ENCODE measurements at regions not wholly inside any gene's neighbourhood (a gene's known extent, or its start where the extent isn't known, plus 50 kb on each side); places are given as distances from the start of the nearest gene placed in this dataset.

DNA sequence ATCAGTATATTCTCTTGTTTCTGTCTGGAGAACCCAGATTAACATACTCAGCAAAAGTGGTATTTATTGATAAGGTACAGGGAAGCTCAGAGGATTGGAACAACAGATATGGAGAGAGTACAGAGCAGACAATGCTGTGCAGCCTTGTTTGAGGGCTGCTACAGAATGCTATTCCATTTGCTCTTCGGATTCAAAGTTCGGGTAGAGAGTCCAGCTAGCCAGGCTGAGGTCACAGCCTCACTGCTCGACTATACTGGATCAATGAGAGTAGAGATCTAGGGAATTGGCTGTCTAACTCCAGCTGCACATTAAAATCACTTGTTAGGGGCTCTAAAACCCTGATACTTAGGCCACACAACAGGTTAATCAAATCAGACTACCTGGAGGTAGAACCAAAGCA lies 200.1 kb upstream of the BTBD3 start:
- Histone ChIP-seq H3K27me3 (ENCODE audit: control insufficient read depth in 2 of 2, insufficient read depth in 2 of 2, low read length in 2 of 2) (no peaks in the 10 kb centered on the region), H3K4me3 (ENCODE audit: low read length in 2 of 2) (no peak overlapping the region), H3K4me1 (ENCODE audit: control insufficient read depth in 2 of 2, insufficient read depth in 2 of 2, low read length in 2 of 2) (no peaks in the 10 kb centered on the region), H3K27ac (ENCODE audit: low read depth in 2 of 2, low read length in 2 of 2) (no peak overlapping the region), H3K9me3 (ENCODE audit: control insufficient read depth in 2 of 2, low read length in 2 of 2) (no peaks in the 10 kb centered on the region), H3K9ac (ENCODE audit: low read depth in 1 of 2, low read length in 2 of 2) (no peak overlapping the region), H3K36me3 (ENCODE audit: control insufficient read depth in 2 of 2, insufficient read depth in 2 of 2, low read length in 2 of 2) (no peaks in the 10 kb centered on the region)

DNA sequence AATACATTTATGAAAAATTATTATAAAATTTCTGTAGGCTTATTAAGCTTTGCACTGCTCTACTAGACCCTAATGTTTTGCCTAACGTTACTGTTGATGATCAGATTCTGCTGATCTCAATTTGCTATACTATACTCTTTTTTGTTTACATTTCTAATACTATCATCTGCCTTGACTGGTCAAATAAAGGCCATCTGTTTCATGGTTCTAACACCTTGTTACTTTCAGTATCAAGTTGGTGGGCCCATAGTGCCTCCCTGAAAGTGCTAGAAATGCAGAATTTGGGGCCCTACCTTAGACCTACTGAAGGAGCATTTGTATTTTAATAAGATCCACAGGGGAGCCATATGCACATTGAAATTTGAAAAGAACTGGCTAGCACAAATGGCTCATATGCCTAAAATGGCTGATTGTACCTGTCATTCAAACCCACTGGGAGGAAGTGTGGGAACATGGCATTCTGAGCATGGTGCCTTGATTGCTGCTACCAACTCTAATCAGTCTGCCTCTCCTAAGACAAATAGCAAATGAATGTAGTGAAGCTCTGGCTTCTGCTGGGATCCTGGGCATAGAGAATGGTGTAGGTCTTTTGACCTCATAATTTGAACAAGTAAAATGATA lies 199.1 kb upstream of the BTBD3 start:
- no peaks in the 10 kb centered on the region for H3K36me3 ChIP-seq (ENCODE audit: control insufficient read depth in 2 of 2, insufficient read depth in 2 of 2, low read length in 2 of 2)
- H3K27ac ChIP-seq (ENCODE audit: low read depth in 2 of 2, low read length in 2 of 2), result no peak overlapping the region
- no peaks in the 10 kb centered on the region for H3K9me3 ChIP-seq (ENCODE audit: control insufficient read depth in 2 of 2, low read length in 2 of 2)
- no peak overlapping the region for H3K4me3 ChIP-seq (ENCODE audit: low read length in 2 of 2)
- no peaks in the 10 kb centered on the region for H3K27me3 ChIP-seq (ENCODE audit: control insufficient read depth in 2 of 2, insufficient read depth in 2 of 2, low read length in 2 of 2)
- H3K4me1 ChIP-seq (ENCODE audit: control insufficient read depth in 2 of 2, insufficient read depth in 2 of 2, low read length in 2 of 2), result no peaks in the 10 kb centered on the region
- H3K9ac ChIP-seq (ENCODE audit: low read depth in 1 of 2, low read length in 2 of 2), result no peak overlapping the region

DNA sequence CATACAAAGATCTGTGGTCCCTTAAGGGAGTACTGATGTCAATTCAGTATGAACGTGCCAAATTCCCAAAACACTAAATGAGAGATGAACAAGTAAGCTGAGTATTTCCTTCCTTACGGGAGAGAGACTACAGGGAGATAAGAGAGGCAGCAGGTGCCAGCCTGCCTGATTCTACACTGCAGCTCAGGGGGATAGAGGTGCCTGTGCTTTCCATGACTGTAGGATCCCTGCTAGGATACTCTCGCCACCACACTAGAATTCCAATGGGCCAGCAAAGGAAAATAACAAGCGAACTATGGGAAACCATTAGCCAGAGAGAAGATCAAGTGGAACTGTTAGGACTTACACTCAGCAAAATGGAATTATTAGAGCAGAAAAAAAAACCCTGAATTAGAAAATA lies 198.5 kb upstream of the BTBD3 start:
- no peaks in the 10 kb centered on the region for H3K36me3 ChIP-seq (ENCODE audit: control insufficient read depth in 2 of 2, insufficient read depth in 2 of 2, low read length in 2 of 2)
- H3K9me3 ChIP-seq (ENCODE audit: control insufficient read depth in 2 of 2, low read length in 2 of 2), result no peaks in the 10 kb centered on the region
- H3K27ac ChIP-seq (ENCODE audit: low read depth in 2 of 2, low read length in 2 of 2), result no peak overlapping the region
- H3K9ac ChIP-seq (ENCODE audit: low read depth in 1 of 2, low read length in 2 of 2), result no peak overlapping the region
- no peaks in the 10 kb centered on the region for H3K4me1 ChIP-seq (ENCODE audit: control insufficient read depth in 2 of 2, insufficient read depth in 2 of 2, low read length in 2 of 2)
- H3K27me3 ChIP-seq (ENCODE audit: control insufficient read depth in 2 of 2, insufficient read depth in 2 of 2, low read length in 2 of 2), result no peaks in the 10 kb centered on the region
- no peak overlapping the region for H3K4me3 ChIP-seq (ENCODE audit: low read length in 2 of 2)

DNA sequence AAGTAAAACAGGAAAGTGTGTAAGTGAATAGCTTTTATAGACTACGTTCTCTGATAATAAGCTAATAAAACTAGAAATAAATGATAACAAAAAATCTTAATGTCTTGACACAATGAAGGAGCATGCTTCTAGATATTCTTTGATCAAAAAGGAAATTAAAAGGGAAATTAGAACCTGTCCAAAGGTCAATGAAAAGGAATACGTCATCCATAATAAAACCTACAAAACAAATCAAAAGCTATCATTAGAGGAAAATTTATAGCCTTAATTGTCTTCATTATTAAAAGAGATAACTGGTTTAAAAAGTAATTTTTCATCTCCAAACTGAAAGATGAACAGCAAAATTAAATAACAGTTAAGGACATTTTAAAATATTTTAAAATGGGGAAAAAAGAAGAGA lies 196.3 kb upstream of the BTBD3 start:
- no peak overlapping the region for H3K4me3 ChIP-seq (ENCODE audit: low read length in 2 of 2)
- no peaks in the 10 kb centered on the region for H3K9me3 ChIP-seq (ENCODE audit: control insufficient read depth in 2 of 2, low read length in 2 of 2)
- H3K27me3 ChIP-seq (ENCODE audit: control insufficient read depth in 2 of 2, insufficient read depth in 2 of 2, low read length in 2 of 2), result no peaks in the 10 kb centered on the region
- H3K9ac ChIP-seq (ENCODE audit: low read depth in 1 of 2, low read length in 2 of 2), result no peak overlapping the region
- H3K27ac ChIP-seq (ENCODE audit: low read depth in 2 of 2, low read length in 2 of 2), result no peak overlapping the region
- H3K36me3 ChIP-seq (ENCODE audit: control insufficient read depth in 2 of 2, insufficient read depth in 2 of 2, low read length in 2 of 2), result no peaks in the 10 kb centered on the region
- H3K4me1 ChIP-seq (ENCODE audit: control insufficient read depth in 2 of 2, insufficient read depth in 2 of 2, low read length in 2 of 2), result no peaks in the 10 kb centered on the region

DNA sequence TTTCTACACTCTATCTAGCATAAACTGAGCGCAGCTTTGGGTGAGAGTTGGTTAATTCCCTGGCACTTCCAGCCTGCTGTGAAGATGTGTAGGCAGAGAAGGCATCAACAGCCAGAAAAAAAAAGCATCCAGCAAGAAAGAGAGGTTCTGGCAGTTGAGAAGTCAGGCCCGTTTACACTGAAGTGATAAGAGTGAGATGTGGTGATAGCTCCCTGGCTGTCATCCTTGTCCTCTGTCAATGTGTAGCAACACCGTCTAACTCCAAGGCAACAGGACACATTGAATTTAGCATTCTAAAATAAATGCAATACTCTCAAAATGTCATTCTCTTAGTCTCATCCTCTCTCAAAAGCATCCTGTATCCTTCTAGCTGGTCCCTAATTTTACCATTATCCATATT lies 193.6 kb upstream of the BTBD3 start:
- H3K9ac ChIP-seq (ENCODE audit: low read depth in 1 of 2, low read length in 2 of 2), result no peak overlapping the region
- no peaks in the 10 kb centered on the region for H3K27me3 ChIP-seq (ENCODE audit: control insufficient read depth in 2 of 2, insufficient read depth in 2 of 2, low read length in 2 of 2)
- no peaks in the 10 kb centered on the region for H3K4me1 ChIP-seq (ENCODE audit: control insufficient read depth in 2 of 2, insufficient read depth in 2 of 2, low read length in 2 of 2)
- H3K9me3 ChIP-seq (ENCODE audit: control insufficient read depth in 2 of 2, low read length in 2 of 2), result no peaks in the 10 kb centered on the region
- H3K27ac ChIP-seq (ENCODE audit: low read depth in 2 of 2, low read length in 2 of 2), result no peak overlapping the region
- H3K36me3 ChIP-seq (ENCODE audit: control insufficient read depth in 2 of 2, insufficient read depth in 2 of 2, low read length in 2 of 2), result no peaks in the 10 kb centered on the region
- H3K4me3 ChIP-seq (ENCODE audit: low read length in 2 of 2), result no peak overlapping the region

DNA sequence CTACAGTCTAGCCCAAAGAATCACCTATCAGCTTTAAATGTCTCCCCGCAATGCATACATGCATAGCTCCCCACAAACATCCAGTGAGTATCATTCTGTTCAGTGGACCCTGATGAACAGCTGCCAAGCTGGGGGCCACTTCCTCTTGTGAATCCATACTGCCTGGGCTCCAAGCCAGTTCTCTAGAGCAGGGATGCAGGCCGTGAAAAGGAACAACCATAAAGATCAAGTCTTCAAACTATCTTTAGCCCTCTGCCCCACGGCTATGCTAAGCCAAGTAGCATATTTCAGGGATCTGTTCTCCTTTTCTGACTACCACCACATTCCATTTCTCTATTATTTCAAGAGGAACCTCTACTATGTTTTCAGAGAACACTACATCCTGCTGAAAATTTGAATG lies 191.7 kb upstream of the BTBD3 start:
- Histone ChIP-seq H3K27me3 (ENCODE audit: control insufficient read depth in 2 of 2, insufficient read depth in 2 of 2, low read length in 2 of 2) (no peaks in the 10 kb centered on the region), H3K9me3 (ENCODE audit: control insufficient read depth in 2 of 2, low read length in 2 of 2) (no peaks in the 10 kb centered on the region), H3K4me1 (ENCODE audit: control insufficient read depth in 2 of 2, insufficient read depth in 2 of 2, low read length in 2 of 2) (no peaks in the 10 kb centered on the region), H3K4me3 (ENCODE audit: low read length in 2 of 2) (no peak overlapping the region), H3K27ac (ENCODE audit: low read depth in 2 of 2, low read length in 2 of 2) (no peak overlapping the region), H3K36me3 (ENCODE audit: control insufficient read depth in 2 of 2, insufficient read depth in 2 of 2, low read length in 2 of 2) (no peaks in the 10 kb centered on the region), H3K9ac (ENCODE audit: low read depth in 1 of 2, low read length in 2 of 2) (no peak overlapping the region)

DNA sequence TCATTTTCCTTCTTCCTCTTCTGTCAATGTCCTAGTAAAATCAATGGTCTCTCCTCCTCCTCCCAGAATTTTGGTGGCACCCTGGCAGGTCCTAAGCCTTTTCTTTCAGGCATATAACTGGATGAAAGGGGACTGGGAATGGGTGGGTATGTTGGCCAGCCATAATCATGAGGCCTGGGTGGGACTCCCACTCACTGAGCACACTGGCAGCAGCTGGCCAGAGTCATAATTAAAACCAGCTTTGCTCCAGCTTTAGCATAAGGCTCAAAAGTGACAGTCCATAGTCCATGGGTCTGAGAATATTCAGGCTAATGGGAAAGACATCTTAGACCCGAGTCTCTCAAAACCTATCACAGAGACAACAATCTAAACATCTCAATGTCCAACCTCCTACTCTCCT lies 190.0 kb upstream of the BTBD3 start:
- no peaks in the 10 kb centered on the region for H3K27me3 ChIP-seq (ENCODE audit: control insufficient read depth in 2 of 2, insufficient read depth in 2 of 2, low read length in 2 of 2)
- no peaks in the 10 kb centered on the region for H3K9me3 ChIP-seq (ENCODE audit: control insufficient read depth in 2 of 2, low read length in 2 of 2)
- no peaks in the 10 kb centered on the region for H3K36me3 ChIP-seq (ENCODE audit: control insufficient read depth in 2 of 2, insufficient read depth in 2 of 2, low read length in 2 of 2)
- H3K4me3 ChIP-seq (ENCODE audit: low read length in 2 of 2), result no peak overlapping the region
- H3K27ac ChIP-seq (ENCODE audit: low read depth in 2 of 2, low read length in 2 of 2), result no peak overlapping the region
- no peaks in the 10 kb centered on the region for H3K4me1 ChIP-seq (ENCODE audit: control insufficient read depth in 2 of 2, insufficient read depth in 2 of 2, low read length in 2 of 2)
- no peak overlapping the region for H3K9ac ChIP-seq (ENCODE audit: low read depth in 1 of 2, low read length in 2 of 2)

DNA sequence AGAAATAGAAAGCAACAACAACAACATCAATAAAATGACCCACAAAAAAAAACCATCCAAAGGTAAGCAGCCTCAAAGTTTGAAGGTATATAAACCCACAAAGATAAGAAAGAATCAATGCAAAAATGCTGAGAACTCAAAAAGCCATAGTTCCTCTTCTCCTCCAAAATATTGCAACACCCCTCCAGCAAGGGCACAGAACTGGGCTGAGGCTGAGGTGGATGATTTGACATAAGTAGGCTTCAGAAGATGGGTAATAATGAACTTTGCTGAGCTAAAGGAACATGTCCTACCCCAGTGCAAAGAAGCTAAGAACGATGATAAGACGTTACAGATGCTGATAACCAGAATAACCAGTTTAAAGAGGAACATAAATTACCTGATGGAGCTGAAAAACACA lies 188.8 kb upstream of the BTBD3 start:
- Histone ChIP-seq H3K27me3 (ENCODE audit: control insufficient read depth in 2 of 2, insufficient read depth in 2 of 2, low read length in 2 of 2) (no peaks in the 10 kb centered on the region), H3K27ac (ENCODE audit: low read depth in 2 of 2, low read length in 2 of 2) (no peak overlapping the region), H3K4me3 (ENCODE audit: low read length in 2 of 2) (no peak overlapping the region), H3K36me3 (ENCODE audit: control insufficient read depth in 2 of 2, insufficient read depth in 2 of 2, low read length in 2 of 2) (no peaks in the 10 kb centered on the region), H3K9ac (ENCODE audit: low read depth in 1 of 2, low read length in 2 of 2) (no peak overlapping the region), H3K4me1 (ENCODE audit: control insufficient read depth in 2 of 2, insufficient read depth in 2 of 2, low read length in 2 of 2) (no peaks in the 10 kb centered on the region), H3K9me3 (ENCODE audit: control insufficient read depth in 2 of 2, low read length in 2 of 2) (no peaks in the 10 kb centered on the region)

DNA sequence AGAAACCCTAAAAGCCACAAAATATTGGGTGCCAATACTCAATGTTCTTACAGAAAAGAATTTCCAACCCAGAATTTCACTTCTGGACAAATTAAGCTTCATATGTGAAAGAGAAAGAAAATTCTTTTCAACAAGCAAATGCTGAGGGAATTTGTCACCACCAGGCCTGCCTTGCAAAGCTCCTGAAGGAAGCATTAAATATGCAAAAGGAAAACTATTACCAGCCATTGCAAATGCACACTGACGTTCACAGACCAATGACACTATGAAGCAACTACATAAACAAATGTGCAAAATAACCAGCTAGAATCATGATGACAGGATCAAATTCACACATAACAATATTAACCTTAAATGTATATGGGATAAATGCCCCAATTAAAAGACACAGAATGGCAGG lies 187.9 kb upstream of the BTBD3 start:
- Histone ChIP-seq H3K27me3 (ENCODE audit: control insufficient read depth in 2 of 2, insufficient read depth in 2 of 2, low read length in 2 of 2) (no peaks in the 10 kb centered on the region), H3K9ac (ENCODE audit: low read depth in 1 of 2, low read length in 2 of 2) (no peak overlapping the region), H3K4me1 (ENCODE audit: control insufficient read depth in 2 of 2, insufficient read depth in 2 of 2, low read length in 2 of 2) (no peaks in the 10 kb centered on the region), H3K36me3 (ENCODE audit: control insufficient read depth in 2 of 2, insufficient read depth in 2 of 2, low read length in 2 of 2) (no peaks in the 10 kb centered on the region), H3K4me3 (ENCODE audit: low read length in 2 of 2) (no peak overlapping the region), H3K9me3 (ENCODE audit: control insufficient read depth in 2 of 2, low read length in 2 of 2) (no peaks in the 10 kb centered on the region), H3K27ac (ENCODE audit: low read depth in 2 of 2, low read length in 2 of 2) (no peak overlapping the region)

DNA sequence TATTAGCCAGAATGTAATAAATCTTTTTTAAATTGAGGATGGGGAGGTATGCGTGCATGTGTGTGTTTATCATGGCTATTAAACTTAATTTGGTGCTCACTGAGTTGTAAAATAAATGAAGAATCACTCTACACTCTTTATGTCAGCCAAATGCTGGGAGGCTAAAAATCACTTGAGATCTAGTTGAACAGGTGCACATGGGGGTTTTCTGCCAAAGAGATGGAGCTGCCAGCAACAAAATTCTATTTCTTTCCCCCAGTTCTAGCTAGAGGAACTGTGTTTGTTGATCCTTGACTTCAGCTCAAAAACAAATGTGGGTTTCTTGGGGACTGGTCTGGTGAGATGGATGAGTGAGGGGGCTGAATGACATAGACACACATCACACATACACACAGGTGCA lies 183.3 kb upstream of the BTBD3 start:
- Histone ChIP-seq H3K9me3 (ENCODE audit: control insufficient read depth in 2 of 2, low read length in 2 of 2) (no peaks in the 10 kb centered on the region), H3K4me1 (ENCODE audit: control insufficient read depth in 2 of 2, insufficient read depth in 2 of 2, low read length in 2 of 2) (no peaks in the 10 kb centered on the region), H3K27me3 (ENCODE audit: control insufficient read depth in 2 of 2, insufficient read depth in 2 of 2, low read length in 2 of 2) (no peaks in the 10 kb centered on the region), H3K4me3 (ENCODE audit: low read length in 2 of 2) (no peak overlapping the region), H3K9ac (ENCODE audit: low read depth in 1 of 2, low read length in 2 of 2) (no peak overlapping the region), H3K27ac (ENCODE audit: low read depth in 2 of 2, low read length in 2 of 2) (no peak overlapping the region), H3K36me3 (ENCODE audit: control insufficient read depth in 2 of 2, insufficient read depth in 2 of 2, low read length in 2 of 2) (no peaks in the 10 kb centered on the region)

DNA sequence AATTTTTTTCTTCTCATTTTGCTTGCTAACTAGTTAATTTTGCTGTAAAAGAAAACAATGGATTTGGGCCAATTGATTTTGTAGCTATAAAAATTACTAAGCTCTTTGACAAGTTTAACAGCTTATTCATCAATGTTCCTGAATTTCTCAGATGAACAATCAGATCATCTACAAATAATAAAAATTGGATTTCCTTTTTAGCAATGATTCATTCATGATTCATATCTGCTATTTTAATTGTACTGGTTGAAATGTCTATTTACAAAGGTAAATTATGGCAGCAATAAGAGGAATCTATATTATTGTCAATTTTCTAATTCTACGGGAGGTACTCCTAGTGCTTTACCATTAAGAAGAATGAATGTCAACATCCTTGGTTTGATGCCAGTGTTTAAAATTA lies 178.8 kb upstream of the BTBD3 start:
- Histone ChIP-seq H3K36me3 (ENCODE audit: control insufficient read depth in 2 of 2, insufficient read depth in 2 of 2, low read length in 2 of 2) (no peaks in the 10 kb centered on the region), H3K27ac (ENCODE audit: low read depth in 2 of 2, low read length in 2 of 2) (no peak overlapping the region), H3K4me3 (ENCODE audit: low read length in 2 of 2) (no peak overlapping the region), H3K9me3 (ENCODE audit: control insufficient read depth in 2 of 2, low read length in 2 of 2) (no peaks in the 10 kb centered on the region), H3K27me3 (ENCODE audit: control insufficient read depth in 2 of 2, insufficient read depth in 2 of 2, low read length in 2 of 2) (no peaks in the 10 kb centered on the region), H3K4me1 (ENCODE audit: control insufficient read depth in 2 of 2, insufficient read depth in 2 of 2, low read length in 2 of 2) (no peaks in the 10 kb centered on the region), H3K9ac (ENCODE audit: low read depth in 1 of 2, low read length in 2 of 2) (no peak overlapping the region)
